GM18519 (cell line): ENCODE measurements at regions not wholly inside any gene's neighbourhood (a gene's known extent, or its start where the extent isn't known, plus 50 kb on each side); places are given as distances from the start of the nearest gene placed in this dataset.
A peak's percentile ranks its signal among the peaks of the same experiment; 100 is the strongest.

Experiments
- ATAC-seq: cut with Tn5 transposase; IDR thresholded peaks from one replicate; pipeline ENCODE4 v1.9.1; 2021; ENCODE audit warnings: mild to moderate bottlenecking, moderate library complexity; ENCODE audit not compliant: unreplicated experiment, low FRiP score

GRCh38 chr6:53418288-53418687, 69.5 kb upstream of the ELOVL5 start:
- ATAC-seq: no peak

- ATAC-seq: no peak
Observed at GRCh38 chr6:53417141-53417540, 68.4 kb upstream of the ELOVL5 start.

GRCh38 chr6:53413326-53413725, 64.6 kb upstream of the ELOVL5 start:
- no peak for ATAC-seq

GRCh38 chr6:53412751-53413150, 64.0 kb upstream of the ELOVL5 start:
- ATAC-seq: no peak

- no peak for ATAC-seq
Observed at GRCh38 chr6:53412021-53412715, 63.4 kb upstream of the ELOVL5 start.

- ATAC-seq: no peak
Observed at GRCh38 chr6:53411451-53411850, 62.7 kb upstream of the ELOVL5 start.

GRCh38 chr6:53410508-53411258, 61.9 kb upstream of the ELOVL5 start:
- ATAC-seq: peak; percentile 96

GRCh38 chr6:53408826-53409225, 60.1 kb upstream of the ELOVL5 start:
- no peak for ATAC-seq

GRCh38 chr6:53399027-53399344, 50.2 kb upstream of the ELOVL5 start:
- no peak for ATAC-seq

- no peak for ATAC-seq
Observed at GRCh38 chr6:53398247-53399026, 49.7 kb upstream of the ELOVL5 start.
